ENCODE measurements at regions not wholly inside any gene's neighbourhood (a gene's known extent, or its start where the extent isn't known, plus 50 kb on each side); places are given as distances from the start of the nearest gene placed in this dataset.
A peak's percentile ranks its signal among the peaks of the same experiment; 100 is the strongest.

- no peak for DNase-seq
Measured at GRCh38 chr16:49910541-49911071, 54.7 kb upstream of the ZNF423 start.

GRCh38 chr16:49911430-49911829, 55.5 kb upstream of the ZNF423 start:
- DNase-seq = no peak

- peak; percentile 69 for DNase-seq
Measured at GRCh38 chr16:49912721-49913120, 56.8 kb upstream of the ZNF423 start.

GRCh38 chr16:49913720-49914119, 57.8 kb upstream of the ZNF423 start:
- DNase-seq = no peak

- no peak for DNase-seq
Measured at GRCh38 chr16:49914657-49915056, 58.7 kb upstream of the ZNF423 start.

- no peak for DNase-seq
Measured at GRCh38 chr16:49918257-49918656, 62.3 kb upstream of the ZNF423 start.

- DNase-seq = no peak
Measured at GRCh38 chr16:49919327-49919726, 63.4 kb upstream of the ZNF423 start.

- DNase-seq = no peak
Measured at GRCh38 chr16:49920397-49920796, 64.5 kb upstream of the ZNF423 start.

- no peak for DNase-seq
Measured at GRCh38 chr16:49921106-49921505, 65.2 kb upstream of the ZNF423 start.

GRCh38 chr16:49921791-49922456, 66.0 kb upstream of the ZNF423 start:
- peak; percentile 23 for DNase-seq

GRCh38 chr16:49923411-49923810, 67.5 kb upstream of the ZNF423 start:
- DNase-seq = no peak

GRCh38 chr16:49924078-49924477, 68.2 kb upstream of the ZNF423 start:
- DNase-seq = no peak

GRCh38 chr16:49926941-49927340, 71.0 kb upstream of the ZNF423 start:
- DNase-seq = no peak

GRCh38 chr16:49928176-49929041, 72.5 kb upstream of the ZNF423 start:
- no peak for DNase-seq

- DNase-seq = no peak
Measured at GRCh38 chr16:49929626-49930025, 73.7 kb upstream of the ZNF423 start.

GRCh38 chr16:49930841-49931240, 74.9 kb upstream of the ZNF423 start:
- DNase-seq = no peak

GRCh38 chr16:49931266-49931665, 75.4 kb upstream of the ZNF423 start:
- no peak for DNase-seq

- DNase-seq = no peak
Measured at GRCh38 chr16:49931916-49932315, 76.0 kb upstream of the ZNF423 start.

- DNase-seq = no peak
Measured at GRCh38 chr16:49932434-49932833, 76.5 kb upstream of the ZNF423 start.

GRCh38 chr16:49932946-49933345, 77.0 kb upstream of the ZNF423 start:
- no peak for DNase-seq

GRCh38 chr16:49936791-49937190, 80.9 kb upstream of the ZNF423 start:
- DNase-seq = no peak

GRCh38 chr16:49937886-49938285, 82.0 kb upstream of the ZNF423 start:
- no peak for DNase-seq

- no peak for DNase-seq
Measured at GRCh38 chr16:49939495-49939894, 83.6 kb upstream of the ZNF423 start.
